CD4-positive, alpha-beta T cell treated with Interleukin-6 for 4 hours (primary cell): ENCODE measurements at regions not wholly inside any gene's neighbourhood (a gene's known extent, or its start where the extent isn't known, plus 50 kb on each side); places are given as distances from the start of the nearest gene placed in this dataset.

ENCODE experiments used
- DNase-seq: peaks from one replicate; pipeline ENCODE4 v3.0.0-alpha.2; 2020; ENCODE audit warnings: mixed read lengths

DNA sequence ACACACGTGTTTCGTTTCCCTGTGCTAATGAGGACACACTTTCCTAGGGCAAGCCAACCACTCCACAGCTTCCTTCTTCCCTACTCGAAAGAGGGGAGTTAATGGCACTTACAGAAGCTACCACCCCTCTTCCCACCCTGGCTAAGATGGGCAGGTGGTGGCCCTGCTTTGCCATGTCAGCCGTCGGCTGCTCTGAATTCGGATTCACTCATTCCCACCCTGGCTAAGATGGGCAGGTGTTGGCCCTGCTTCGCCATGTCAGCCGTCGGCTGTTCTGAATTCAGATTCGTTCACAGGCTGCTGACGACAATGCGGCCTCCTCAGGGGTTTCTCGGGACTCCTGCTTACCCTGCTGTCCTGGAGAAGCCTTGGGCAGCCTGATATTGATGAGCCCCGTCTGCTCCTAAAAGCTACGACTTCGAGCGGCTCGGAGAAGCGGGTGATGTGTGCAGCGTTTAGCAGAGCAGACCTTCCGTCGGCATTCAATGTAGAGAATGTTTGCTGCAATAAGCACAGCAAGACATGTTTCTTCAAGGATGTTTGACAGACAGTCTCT lies 56.2 kb upstream of the PPP2R2D start:
- no peak for DNase-seq

DNA sequence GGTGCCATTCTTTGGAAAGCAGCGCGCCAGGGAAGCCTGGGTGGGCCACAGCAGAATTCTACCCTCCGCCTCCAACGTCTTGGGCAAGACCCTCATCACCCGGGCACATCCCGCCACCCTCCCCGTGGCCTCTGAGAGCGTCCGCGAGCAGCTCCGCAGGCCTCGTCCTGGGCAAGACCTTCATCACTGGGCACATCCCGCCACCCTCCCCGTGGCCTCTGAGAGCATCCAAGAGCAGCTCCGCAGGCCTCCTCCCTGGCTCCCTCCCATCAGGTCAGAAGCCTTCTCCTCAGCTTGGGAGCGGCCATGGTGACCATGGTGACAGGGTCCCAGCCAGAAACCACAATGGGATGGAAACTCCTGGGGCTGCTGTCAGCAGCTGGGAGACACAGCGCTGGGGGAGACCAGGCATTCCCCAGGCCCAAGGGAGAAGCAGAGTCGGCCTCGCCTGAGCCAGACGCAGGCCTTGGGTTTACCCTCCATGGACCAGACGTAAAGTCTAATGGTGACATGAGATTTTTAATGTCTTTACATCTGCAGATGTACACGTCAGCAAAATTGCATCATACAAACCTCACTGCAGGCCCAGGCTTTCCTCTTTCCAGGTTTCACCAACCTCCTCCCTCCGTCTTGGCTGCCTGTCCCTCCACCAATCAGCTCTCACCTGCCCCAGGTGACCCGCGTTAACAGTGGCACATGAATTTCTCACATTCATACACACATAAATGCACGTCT lies 55.1 kb upstream of the PPP2R2D start:
- DNase-seq, result no peak

DNA sequence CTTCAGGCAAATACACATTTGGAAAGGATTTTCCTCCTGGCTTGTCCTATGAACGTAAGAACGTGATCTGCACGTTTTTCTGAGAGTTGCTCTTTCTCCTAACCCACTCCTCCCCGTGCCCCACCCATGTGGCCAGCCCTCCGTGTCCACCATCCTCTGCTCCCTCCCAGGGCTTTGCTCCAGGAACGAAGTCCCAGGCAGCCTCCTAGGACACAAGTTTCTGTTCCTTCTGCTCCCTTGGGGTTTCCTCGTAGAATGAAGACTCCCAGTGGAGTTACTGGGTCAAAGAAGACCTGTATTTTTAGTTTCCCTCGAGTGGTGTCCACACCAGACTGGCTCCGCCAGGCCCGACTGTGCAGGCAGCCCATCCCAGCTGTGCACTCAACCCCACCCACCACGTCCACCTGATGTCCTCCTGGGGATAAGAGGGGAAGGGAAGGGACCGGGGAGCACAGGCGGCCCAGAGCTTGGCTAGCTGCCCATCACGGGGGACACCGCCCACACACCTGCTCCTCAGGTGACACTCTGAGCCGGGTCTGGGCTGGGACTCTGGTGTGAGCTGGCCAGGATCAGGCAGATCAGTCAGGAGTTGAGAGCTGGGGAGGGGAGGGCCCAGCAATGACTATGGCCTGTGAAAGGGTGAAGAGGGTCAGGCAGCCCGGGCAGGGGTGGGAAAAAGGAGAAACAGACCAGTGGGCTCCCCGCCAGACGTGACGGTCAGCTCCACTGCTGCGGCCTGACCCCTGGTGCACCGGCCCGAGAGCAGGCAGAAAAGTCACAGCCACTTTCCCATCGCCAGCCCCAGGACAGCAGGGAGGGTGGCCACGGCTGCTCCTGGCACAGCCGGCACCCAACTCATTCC lies 54.3 kb upstream of the PPP2R2D start:
- no peak for DNase-seq

DNA sequence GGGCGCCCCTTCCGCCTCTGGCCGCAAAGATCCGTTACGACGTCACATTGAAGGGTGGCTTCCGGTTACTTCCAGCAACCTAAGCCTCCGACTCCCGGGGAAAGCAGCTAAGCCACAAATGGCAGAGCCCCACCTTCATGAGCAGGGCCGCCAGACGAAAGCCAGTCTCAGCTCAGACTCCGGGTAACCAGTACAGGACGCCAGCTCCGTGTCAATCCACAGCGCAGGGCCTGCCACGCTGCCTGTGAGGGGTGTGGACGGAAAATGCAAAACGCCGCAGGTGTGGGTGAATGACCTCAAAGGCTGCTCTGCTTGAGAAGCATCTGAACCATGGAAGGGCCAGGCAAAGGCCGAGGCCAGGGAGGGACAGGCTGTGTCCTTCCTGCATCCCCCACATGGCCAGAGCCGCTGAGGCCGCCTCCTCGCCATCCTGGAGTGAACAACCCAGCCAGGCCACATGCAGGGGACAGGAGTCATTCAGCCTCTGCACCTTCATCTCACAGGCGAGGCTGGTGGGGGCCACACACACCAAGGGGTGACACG lies 53.5 kb upstream of the PPP2R2D start:
- no peak for DNase-seq

DNA sequence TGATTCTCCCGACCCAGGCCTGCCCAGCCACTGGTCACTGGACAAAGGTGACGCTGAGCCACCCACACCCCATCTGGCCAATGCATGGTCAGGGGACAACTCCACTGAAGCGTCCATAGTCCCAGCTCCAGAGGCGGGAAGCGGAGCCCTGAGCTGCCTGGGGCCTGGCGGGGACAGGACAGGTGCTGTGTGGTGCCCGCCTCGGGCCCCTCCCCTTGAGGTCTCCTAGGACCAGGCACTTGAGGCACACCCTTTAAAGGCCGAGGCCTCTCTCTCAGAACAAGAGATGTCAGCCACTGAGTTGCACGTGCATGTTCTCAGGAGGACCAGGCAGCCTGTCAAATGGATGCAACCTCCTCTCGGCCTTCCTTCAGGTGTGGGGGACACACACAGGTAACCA lies 52.5 kb upstream of the PPP2R2D start:
- DNase-seq, result no peak

DNA sequence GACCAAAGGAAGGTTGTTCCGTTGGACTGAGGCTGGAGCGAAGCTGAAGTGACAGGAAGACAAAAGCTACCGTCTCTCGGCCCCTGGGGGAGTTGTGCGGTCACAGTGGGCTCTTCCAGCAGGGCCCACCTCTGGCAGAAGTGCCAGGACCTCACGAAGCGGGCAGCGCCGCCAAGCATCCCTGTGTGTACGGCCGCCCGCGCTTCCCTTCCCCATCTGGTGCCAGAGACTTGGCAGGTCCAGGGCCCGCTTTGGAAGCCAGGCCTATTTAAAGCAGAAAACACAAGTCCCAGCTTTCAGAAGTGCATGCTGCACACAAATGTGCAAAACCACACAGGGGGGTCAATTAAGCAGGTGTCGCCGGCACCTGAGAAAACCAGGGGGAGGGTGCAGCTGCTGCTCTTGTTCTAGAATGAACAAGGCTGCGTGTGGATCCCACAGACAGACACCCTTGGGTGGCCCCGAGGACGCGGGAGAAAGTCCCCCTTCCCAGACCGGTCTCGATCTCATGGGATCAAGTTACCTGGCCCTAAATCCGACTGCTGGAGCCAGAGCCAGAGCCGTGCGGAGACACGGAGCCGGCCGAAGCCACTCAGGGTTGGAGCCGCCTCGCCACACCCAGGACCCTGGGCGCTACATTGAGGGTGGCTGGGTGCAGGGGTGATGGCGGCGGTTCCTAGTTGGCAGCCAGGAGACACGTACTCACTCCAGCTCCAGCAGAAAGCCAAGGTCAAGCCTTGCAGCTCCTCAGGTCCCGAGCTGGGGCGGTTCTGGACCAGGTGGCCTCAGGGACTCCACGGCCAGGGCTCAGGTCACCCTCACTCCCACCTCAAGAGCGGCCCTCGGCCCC lies 51.8 kb upstream of the PPP2R2D start:
- DNase-seq, result no peak

DNA sequence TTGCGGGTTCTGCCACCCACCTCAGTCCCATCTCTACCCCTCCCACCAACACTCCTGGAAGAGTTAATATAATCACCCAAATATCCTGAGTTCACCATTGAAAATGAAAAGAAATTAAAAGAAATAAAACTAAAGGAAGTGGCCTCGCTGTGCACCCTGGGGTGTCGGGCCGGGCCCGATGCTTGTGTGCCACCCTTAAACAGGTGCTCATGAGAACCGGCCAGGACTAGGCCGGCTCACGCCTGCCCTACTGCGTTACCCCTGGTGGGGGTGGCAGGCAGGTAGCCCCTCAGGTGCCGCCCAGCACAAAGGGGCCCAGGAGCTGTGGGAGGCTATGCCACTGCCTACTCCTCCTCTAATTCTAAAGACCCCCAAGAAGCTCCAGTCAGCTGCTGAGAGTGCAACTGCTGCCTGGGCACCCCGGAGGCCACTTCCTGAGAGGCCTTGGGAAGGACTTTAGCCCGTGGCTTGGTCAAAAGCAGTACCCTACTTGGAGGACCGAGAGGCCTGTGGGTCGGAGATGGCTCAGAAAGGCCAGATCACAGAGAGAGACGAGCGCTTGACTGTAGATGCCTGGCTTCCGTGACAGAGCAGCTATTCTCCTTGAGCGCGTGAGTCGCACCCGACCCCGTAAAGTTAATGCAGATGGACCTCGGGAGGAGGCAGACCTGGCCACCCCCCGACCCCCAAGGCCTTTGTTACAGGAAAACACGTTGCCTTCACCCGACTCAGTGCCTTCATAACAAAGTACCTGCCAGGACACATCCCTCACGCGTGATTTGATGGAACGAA lies 51.0 kb upstream of the PPP2R2D start:
- no peak for DNase-seq

DNA sequence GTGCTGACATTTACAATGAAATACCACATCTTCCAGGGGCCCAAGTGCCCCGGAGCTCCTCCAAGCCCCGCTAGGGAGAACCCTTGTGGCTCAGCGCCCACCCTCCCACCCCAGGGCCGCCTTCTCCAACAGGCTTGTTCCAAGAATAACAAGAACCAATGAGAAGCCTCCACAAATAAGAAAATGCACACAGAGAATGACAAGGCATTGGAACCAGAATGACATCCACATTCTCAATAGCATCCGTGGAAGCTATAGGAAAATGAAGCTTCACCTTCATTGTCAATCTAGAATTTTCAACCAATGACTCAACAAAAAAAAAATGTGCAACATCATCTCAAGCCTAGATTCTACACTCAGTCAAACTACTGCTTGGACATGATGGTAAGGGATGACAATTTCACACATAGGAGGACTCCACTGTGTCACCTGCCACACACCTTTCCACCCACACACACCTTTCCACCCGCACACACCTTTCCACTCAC lies 50.4 kb upstream of the PPP2R2D start:
- no peak for DNase-seq
